GM12865 (cell line): ENCODE measurements at regions not wholly inside any gene's neighbourhood (a gene's known extent, or its start where the extent isn't known, plus 50 kb on each side); places are given as distances from the start of the nearest gene placed in this dataset.

ENCODE experiments used
- DNase-seq: peaks from one replicate; pipeline ENCODE4 v3.0.0; 2010; ENCODE audit warnings: low read depth
- H3K4me3 ChIP-seq: 2 replicates; pipeline ENCODE4 v1.5.1; 2011; ENCODE audit warnings: mild to moderate bottlenecking, low read depth, low read length, control low read depth
- TF ChIP-seq, protein P1 (sequence below): IDR thresholded peaks from 2 replicates; pipeline ENCODE4 v1.5.1; 2011; ENCODE audit warnings: low read length, control low read depth, low read depth, inconsistent platforms; ENCODE audit not compliant: insufficient read depth; ENCODE audit errors: missing control alignments

DNA sequence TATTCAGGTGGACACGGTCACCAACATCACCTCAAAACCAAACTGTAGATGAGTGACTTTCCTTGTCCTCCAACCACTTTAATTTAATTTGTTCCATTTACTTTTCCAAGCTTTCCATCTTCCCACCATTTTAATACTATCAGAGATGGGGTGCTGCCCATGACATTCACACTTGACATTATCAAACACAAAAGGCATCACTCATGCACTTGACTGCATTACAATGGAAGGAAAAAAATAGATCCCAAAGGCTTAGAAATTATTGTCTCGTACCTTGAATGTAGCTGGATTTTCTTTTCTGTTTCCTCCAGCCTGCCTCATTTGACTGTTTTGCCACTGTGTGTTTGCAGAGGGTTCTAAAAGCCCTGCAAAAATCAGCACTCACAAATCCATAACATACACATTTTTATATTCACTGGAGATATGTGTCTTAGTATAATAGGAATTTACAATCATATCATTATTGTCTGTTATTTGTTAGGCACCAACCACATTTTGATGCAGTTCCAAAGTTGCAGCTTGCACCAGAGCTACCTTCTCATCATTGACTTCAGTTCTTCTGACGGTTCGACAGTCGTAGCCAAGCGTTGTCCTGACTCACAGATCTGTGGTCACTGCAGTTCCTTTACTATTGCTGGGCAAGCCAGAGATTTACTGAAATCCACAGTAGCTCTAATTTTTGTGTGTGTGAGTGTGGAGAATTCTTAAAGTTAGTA lies 712.3 kb upstream of the WWC1 start:
- no peak overlapping the region for H3K4me3 ChIP-seq
- TF ChIP-seq, protein P1, sequence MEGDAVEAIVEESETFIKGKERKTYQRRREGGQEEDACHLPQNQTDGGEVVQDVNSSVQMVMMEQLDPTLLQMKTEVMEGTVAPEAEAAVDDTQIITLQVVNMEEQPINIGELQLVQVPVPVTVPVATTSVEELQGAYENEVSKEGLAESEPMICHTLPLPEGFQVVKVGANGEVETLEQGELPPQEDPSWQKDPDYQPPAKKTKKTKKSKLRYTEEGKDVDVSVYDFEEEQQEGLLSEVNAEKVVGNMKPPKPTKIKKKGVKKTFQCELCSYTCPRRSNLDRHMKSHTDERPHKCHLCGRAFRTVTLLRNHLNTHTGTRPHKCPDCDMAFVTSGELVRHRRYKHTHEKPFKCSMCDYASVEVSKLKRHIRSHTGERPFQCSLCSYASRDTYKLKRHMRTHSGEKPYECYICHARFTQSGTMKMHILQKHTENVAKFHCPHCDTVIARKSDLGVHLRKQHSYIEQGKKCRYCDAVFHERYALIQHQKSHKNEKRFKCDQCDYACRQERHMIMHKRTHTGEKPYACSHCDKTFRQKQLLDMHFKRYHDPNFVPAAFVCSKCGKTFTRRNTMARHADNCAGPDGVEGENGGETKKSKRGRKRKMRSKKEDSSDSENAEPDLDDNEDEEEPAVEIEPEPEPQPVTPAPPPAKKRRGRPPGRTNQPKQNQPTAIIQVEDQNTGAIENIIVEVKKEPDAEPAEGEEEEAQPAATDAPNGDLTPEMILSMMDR = no peak
- DNase-seq = no peak

DNA sequence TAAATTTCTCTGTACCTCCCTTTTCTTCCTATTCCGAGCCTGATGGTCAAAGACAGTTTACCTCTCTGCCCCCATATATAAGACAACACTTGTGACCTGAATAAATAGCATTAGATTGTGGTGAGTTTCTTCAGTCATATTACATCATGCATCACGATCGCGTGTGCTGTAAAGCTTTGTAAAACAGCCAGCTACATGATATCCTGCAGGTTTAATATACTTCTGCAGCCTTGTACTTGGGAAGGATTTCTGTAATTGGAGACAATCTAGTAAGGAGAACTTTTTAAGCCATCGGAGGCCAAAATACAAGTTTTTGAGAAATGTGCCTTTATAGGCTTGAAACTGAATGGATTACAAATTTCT lies 711.8 kb upstream of the WWC1 start:
- DNase-seq = no peak
- TF ChIP-seq, protein P1 = no peak
- no peak overlapping the region for H3K4me3 ChIP-seq

DNA sequence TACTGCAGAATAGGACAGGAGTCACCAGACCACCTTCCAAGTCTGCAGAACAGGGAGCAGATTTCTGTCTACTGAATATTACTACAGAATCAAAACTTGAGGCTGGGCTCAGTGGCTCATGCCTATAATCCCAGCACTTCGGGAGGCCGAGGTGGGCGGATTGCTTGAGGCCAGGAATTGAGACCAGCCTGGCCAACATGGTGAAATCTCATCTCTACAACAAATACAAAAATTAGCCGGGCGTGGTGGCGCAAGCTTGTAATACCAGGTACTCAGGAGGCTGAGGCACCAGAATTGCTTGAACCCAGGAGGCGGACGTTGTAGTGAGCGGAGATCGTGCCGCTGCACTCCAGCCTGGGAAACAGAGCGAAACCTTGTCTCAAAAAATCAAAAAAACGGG lies 710.8 kb upstream of the WWC1 start:
- TF ChIP-seq, protein P1 = no peak
- DNase-seq = no peak
- no peak overlapping the region for H3K4me3 ChIP-seq

DNA sequence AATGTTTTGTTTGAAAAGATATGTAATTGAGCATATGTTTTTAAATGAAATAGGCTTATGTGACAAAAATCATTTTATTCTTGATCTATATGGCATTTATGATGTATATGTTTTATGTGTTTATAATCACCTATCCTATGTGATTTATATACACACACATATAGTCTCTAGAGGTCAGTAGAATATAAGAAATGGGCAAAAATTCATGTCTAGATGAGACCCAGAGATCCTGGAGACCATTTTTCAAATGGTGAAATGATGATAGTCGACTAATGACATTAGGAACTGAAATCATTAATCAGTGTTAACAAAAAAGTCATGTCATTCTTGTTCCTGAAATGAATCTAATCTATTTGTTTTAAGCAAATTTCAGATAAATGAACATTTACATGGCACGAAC lies 709.2 kb upstream of the WWC1 start:
- TF ChIP-seq, protein P1 = no peak
- no peak overlapping the region for H3K4me3 ChIP-seq
- no peak for DNase-seq

DNA sequence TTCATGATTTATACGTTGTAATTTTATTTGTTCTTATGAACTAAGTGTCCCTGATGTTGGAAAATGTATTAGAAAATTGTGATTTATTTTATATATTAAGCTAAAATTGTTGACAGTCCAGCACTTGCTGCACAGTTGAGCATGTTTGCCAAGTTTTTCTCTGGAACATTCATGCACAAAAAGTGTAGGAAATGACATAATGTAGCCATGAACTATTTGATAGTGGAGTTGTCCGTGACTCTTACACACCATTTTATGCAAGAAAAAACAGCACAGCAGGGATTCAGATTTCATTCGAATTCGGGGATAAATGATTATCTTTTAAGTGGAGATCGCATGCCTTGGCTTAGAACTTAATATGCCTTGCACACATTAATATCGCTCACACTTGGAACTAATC lies 708.6 kb upstream of the WWC1 start:
- no peak overlapping the region for H3K4me3 ChIP-seq
- TF ChIP-seq, protein P1 = no peak
- no peak for DNase-seq

DNA sequence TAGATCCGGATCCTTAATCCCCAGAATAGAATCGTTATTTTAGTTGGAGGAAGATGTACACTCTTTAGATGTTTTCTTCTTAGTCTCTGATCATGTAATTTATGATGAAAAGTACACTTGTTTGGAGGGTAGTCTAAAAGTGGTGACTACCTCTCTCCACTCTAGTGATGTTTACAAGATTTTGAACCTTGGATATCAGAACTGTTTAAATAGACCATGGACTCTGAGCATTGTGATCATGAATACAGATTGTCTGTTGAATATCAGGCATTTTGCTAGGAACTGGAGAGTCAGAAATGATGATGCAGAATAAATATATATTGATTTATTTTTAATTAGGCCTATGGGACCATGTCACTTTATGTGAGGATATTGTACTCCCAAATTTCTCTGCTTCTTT lies 706.3 kb upstream of the WWC1 start:
- no peak for DNase-seq
- no peak overlapping the region for H3K4me3 ChIP-seq
- TF ChIP-seq, protein P1 = no peak
